SHP77 (cell line): ENCODE measurements at regions not wholly inside any gene's neighbourhood (a gene's known extent, or its start where the extent isn't known, plus 50 kb on each side); places are given as distances from the start of the nearest gene placed in this dataset.

Experiments
- DNase-seq, 2 experiments: peaks; one replicate each; lab custom pipeline; 2025; lab: John Stamatoyannopoulos, UW

DNA sequence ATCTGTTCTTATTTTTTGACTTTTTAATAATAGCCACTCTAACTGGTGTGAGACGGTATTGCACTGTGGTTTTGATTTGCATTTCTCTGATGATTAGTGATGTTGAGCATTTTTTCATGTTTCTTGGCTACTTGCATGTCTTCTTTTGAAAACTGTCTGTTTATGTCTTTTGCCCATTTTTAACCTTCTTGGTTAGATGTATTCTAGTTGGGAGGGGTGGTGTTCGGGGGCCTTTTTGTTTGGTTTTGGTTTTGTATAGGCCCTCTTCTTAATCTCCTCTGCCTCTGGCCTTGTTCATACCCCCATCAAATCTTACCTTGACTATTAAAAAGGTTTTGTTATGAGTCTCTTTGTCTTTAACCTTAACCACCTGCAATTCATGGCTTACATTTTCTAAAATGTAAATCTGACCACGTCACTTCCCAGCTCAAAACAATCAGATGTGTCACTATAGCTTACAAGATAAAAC lies 107.8 kb upstream of the NR4A3 start:
- DNase-seq = no peak

DNA sequence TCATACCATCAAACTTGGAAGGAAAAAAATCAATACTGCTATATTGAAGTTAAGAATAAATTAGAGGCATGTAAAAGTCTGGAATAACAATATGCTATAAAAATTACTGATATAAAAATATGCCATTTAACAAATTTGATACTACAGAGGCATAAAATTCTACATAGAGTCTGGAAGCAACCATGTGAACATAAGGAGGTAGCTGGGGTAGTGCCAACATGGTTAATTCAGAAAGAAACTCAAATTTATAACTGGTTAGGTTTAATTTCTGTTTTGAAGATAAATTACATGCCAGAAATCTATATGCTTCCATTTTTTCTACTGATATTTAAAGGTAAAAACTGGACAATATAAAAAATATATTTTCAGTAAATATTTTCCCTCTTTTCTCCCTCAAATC lies 103.1 kb upstream of the NR4A3 start:
- no peak for DNase-seq

DNA sequence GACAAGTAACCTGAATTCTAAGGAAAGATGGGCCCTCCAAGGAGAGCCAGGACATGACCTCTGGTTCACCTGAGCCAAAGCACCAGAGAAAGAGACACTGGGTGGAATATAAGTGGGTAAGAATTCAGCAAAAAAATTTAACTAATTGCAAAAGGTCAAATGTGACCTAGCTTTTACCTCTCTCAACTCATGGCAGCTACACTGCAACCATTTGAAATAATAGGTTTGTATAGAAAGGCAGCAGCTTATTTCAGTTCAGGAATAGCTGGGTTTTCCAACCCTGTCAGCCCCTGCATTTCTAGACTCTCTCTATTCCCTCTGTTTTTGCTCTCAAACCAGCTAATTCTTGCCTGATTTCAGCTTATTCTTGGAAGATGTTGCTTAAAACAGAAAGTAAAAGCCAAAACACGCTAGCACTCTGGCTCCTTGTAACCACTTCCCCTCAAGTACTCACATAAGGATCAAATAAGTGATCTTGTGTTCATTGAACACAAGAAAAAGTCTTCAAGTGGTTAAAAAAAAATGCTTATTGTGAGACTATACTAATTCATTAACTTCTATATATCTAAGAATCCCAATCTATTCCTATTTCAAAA lies 101.1 kb upstream of the NR4A3 start:
- no peak for DNase-seq

DNA sequence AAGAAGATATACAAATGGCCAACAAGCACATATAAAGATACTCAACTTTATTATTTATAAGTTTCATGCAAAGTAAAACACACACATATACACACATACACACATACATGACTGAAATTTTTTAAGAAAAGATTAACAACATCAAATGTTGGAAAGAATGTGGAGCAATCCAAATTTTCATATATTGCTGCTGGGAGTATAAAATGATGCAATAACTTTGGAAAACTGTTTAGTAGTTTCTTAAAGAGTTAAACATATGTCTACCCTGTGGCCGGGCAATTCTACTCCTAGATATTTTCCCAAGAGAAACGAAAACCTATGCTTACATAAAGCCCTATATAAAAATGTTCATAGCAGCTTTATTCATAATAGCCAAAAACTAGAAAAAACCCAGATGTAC lies 99.8 kb upstream of the NR4A3 start:
- DNase-seq = no peak

DNA sequence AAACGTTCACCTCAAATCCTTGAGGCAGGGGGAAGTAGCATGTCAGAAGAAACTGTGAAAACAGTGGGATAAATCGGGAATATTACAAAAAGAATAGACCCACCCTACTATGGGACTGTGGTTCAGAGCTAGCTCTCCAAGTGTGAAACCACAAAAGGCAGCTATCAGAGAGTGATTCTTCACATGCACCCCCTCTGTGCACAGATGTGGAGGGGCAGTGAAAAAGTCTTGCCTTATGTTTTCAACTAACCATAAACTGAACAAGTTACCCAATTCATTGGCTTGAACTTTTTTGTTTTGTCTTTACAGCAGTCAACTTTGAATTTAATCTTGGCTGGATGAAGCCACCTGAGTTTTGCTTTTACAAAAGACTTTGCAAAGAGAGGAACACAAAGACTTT lies 98.8 kb upstream of the NR4A3 start:
- no peak for DNase-seq

DNA sequence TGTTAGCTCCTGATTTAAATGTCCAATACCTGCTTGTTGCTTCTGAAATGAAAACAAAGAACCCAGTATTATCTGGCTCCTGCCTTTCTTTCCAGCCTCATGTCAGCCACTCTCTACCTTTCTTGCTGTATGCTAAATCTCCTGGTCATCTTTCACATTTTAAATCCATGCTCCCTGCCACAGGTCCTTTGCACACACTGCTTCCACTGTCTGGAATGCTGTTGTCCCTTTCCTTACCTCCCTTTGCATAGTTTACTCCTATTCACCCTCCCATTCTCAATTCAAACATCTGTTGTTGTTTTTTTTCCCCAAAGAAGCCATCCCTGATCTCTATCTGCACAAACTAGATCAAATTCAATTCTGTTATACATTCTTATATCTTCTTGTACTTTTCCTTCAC lies 97.0 kb upstream of the NR4A3 start:
- no peak for DNase-seq

DNA sequence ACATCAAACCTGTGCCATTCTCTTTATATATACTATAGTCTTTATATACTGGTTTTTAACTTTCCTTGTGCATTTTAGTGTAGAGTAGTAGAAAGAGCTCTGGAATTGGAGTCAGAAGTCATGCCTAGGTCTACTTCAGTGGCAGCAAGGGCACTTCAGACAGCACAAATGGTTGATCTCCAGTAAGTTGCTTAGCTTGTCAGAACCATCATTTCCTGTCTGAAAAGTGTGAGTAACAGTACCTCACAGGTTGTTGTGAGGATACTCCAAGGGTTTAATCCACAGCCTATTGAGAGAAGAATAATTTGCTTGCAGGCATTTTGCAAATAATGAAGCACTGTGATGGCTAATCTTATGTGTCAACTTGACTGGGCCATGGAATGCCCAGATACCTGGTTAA lies 95.8 kb upstream of the NR4A3 start:
- no peak for DNase-seq

DNA sequence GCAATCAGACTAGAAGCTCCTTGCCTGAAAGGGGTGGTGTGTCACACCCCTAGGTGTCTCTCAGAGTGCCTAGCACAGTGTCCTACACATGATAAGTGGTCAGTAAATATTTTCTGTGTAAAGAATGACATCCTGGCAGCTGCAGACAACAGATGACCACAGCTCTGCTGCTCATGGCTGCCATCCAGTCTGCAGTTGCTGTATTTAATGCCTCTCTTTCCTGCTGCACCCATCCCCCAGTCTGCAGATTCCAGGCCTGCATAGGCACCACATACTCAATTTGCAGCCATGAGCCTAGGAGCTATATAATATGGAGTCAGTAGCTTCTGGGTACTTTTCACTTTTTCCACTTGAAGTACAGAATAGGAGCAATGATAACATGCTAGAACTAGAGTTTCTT lies 94.9 kb upstream of the NR4A3 start:
- peak; percentile 13 to 36 for DNase-seq

DNA sequence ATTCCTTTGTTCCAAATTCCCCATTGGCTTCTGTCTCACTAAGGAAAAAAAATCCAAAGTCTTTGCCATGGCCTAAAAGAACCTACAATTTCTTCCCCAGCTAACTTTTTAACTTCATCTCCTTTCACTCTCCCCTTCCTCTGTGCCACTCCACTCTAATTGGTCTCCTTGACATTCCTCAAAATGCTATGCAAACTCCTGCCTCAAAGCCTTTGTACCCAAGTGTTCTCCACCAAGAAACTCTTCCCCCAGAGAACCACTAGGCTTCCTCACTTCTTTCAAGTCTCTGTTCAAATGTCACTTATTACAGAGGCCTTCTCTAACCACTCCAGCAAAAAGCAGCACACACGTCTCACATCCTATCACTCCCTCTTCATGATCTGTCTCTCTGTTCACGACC lies 91.6 kb upstream of the NR4A3 start:
- DNase-seq = no peak

DNA sequence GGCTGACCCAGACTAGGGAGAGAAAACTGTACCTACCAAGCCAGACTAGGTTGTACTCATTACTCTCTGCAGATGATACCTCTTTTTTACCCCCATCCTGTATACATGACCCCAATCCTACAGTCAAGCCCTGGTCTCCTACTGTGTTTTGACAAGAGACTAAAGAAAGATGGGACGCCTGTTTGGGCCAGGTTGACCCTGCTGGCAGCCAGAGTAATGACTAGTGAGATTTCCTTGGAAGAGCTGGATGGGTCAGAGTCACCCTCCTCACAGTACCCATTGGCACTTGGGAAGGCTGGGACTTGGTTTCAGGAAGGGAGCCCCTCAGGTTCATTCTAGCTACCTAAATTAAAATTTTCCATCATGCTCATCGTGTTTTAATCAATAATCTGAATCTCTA lies 89.7 kb upstream of the NR4A3 start:
- no peak for DNase-seq

DNA sequence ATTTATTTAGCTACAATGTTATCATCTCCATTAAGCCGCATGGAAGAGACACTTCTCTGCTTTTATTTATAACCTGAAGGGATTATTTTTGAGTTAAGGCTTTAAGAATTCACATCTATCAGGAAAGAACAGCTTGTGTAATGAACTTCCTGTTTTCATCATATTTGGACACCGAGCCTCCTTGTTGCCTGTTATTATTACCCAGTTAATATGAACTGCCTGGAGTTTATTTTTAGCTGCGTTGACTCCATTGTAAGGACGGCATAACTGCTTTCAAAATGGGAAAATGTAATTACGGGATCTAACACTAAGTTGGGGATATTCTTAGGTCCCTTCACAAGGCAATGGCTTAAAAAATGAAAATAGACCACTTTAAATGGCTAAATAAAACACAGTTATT lies 89.0 kb upstream of the NR4A3 start:
- DNase-seq = no peak

DNA sequence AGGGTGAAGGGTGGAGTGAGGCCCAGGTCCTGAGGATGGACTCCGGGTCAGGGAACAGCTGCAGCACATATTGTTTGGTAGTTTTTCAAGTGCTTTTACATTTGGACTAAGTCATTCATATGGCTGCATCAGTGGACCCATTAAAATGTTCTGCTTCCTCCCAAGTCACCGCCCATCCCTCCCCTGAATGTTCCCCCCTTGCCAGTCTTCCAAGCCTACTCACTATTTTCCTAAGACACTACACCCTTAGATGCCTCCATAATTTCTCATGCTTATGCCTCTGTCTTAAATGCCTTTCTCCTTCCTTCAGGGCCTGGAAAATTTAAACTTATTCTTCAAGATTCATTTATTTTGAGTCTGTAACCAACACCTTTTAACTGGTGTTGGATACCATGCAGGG lies 86.6 kb upstream of the NR4A3 start:
- no peak for DNase-seq

DNA sequence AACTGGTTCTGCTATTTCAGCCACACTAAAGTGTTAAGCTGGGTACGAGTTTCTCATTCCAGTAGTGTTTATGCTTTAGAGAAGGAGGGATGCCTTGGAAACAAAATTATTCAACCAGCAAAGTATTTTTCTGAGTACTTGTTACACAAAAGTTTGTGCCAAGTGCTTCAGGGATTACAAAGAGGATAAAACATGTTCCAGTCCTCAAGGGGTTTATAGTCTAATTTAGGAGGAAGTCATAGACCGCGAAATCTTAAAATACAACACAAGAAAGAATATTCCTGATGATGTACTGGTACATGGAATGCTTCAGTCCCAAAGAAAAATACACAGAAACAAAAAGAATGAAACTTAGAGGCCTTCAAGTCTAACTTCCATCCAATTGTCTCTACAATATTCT lies 85.4 kb upstream of the NR4A3 start:
- DNase-seq = no peak

DNA sequence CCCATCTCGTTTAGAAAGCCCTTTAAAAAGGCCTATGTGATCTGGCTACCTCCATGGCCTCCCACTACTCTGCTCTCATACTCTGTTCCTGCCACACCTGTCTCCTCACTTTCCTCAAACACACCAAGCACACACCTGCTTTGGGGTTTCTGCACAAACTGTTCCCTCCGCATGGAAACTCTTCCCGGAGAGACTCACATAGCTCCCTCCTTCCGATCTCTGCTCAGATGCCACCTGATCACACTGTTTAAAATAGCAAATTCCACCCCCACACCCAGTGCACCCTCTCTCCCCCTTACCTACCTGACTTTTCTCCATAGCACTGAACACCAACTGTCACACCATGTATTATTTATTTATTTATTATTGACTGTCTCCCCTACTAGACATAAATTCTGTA lies 84.0 kb upstream of the NR4A3 start:
- no peak for DNase-seq

DNA sequence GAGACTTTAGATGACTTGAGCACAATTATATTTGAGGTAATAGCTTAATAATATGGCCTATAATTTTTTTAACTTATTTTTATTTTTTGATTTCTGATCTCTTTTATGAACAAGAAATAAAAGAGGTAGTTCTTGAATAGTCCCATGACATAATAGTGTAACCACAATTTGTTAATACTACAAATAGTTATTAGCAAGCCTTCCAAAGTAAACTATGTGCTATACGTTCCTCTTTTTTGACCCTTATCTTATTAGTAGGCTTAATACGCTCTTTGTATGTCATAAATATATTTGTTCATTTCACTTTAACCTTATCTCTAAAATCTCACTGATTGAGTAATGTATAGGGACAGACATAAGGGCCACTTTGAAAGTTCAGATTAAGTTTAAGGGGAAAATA lies 78.7 kb upstream of the NR4A3 start:
- no peak for DNase-seq

DNA sequence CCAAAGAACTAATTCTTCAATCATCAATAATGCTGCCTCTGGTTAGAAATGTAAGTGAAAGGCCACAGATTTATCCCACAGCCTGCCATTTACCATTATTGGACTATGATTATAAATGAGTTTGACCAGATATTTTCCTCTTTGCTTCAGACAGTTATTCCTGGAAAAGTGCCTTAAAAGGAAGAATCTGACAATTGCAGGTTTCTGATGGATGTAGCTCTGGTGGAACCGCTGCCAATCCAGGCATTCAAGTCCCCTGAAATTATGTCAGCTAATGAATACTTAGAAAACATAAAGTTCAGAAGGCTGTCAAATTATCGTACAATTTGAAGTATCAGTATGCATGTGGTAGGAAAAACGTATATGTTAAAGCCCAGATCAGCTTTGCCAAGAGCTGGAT lies 78.2 kb upstream of the NR4A3 start:
- DNase-seq = no peak

DNA sequence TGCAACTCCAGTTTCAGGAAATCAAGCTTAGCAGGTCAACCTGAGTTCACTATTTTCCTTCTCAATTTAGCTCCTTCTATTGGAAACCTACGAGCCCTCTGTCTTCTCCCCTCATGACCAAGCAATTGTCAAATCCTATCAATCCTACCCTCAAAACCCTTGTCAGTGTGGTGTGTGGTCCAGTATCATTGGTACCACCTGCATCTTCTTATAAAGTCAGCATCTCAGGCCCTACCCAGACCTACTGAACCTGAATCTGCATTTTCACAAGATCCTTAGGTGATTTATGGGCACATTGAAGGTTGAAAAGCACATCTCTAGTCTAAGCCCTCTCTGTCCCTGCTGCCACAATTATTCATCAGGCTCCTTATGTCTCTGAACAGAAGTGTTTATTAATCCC lies 77.6 kb upstream of the NR4A3 start:
- DNase-seq = no peak

DNA sequence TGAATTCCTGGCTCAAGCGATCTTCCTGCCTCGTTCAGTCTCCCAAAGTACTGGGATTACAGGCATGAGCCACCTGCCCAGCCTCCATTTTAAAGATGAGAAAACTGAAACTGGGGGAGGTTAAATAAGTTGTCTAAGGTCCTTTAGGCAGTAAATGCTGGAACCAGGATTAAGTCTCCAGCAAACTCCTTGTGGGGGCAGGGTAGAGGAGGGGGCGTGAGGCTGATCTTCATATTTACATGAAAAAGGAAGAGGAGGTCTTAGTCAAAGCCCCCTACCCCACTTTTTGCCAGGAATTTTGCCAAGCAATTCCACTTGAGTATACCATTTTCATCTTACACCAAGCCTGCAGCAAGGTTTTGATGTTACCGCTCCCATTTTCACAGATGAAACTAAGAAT lies 76.6 kb upstream of the NR4A3 start:
- DNase-seq = no peak

DNA sequence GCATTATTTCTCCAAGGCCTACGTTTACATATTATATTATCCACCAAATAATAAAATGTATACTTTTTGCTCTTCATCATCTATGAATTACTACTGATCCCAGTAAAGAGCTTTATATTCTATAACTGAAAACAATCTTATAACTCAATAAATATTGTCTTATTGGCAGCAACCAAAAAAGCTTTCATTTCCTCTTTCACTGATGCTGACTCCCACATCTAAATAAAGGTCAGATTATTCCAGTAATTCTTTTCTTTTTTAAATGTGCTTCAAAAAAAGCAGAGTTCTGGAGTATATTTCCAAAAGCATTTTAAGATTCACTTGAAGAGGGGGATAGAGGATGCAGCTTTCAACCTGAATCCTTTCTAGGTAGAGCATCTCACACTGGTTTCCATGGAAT lies 75.3 kb upstream of the NR4A3 start:
- DNase-seq = no peak

DNA sequence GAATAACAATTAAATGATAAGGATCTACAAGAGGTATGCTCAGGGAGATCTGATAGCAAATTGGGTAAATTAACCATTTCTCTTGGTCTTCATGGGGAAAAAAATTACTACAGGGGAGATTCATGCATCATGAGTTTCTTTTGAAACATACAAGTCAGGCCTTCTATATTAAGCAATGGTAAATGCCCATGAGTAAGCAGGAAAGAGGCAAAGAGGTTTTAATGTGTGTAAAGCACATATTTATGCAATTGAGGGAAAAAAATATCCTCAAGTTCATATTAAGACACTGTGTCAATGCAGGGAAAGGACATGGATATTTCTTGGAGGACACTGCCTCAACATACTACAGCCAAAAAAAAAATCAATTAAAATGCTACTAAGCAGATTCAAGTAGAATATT lies 73.4 kb upstream of the NR4A3 start:
- no peak for DNase-seq

DNA sequence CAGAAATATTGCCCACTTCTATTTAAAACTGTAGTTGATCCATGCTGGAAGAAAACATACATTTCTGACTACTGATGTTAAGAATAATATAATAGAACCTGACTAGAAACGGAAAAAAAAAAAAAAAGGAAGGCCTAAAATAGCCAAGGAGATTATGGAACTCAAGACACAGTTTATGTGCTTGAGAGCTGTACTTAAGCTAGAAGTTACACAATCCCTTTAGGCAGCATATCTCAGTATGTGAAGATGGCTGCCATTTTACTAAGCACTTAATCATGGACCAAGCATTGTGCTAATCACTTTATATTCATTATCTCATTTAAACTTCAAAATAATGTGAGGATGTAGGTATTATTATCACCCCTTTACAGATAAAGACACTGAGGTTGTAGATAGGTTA lies 73.0 kb upstream of the NR4A3 start:
- DNase-seq = no peak

DNA sequence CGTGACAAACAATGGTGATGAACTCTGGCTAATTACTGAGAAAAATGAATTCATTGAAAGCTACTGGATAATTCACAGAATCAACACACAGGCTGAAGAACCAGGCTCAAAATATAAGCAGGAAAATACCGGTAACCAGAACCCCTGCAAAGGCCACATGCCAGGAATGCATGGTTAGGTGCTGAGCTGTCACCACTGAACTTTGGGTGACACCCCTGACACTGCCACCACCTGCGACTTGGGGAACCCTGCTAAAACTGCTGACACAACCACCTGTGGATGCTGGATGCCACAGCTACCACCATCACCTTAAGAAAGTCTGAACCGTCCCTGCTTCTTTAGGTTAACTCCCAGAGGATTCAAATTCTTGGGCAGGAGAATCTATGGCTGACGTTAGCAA lies 72.0 kb upstream of the NR4A3 start:
- DNase-seq = no peak

DNA sequence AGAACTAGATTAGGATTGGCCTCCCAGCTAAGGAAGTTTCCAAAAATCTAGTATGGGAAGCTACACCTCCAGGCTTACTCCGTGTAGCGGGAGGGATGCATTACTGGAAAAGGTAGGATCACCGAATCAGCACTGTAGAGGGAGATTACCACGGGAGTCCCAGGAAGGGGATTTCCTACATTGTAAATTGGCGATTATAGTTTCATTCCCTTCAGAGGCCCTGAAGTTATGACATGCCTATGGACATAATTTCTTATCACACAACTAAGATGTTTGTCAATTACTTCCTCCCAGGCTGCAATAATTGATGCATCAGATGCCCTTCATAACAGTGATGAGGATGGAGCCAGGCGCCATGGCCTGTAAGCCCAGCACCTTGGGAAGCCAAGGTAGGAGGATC lies 71.2 kb upstream of the NR4A3 start:
- DNase-seq = no peak

DNA sequence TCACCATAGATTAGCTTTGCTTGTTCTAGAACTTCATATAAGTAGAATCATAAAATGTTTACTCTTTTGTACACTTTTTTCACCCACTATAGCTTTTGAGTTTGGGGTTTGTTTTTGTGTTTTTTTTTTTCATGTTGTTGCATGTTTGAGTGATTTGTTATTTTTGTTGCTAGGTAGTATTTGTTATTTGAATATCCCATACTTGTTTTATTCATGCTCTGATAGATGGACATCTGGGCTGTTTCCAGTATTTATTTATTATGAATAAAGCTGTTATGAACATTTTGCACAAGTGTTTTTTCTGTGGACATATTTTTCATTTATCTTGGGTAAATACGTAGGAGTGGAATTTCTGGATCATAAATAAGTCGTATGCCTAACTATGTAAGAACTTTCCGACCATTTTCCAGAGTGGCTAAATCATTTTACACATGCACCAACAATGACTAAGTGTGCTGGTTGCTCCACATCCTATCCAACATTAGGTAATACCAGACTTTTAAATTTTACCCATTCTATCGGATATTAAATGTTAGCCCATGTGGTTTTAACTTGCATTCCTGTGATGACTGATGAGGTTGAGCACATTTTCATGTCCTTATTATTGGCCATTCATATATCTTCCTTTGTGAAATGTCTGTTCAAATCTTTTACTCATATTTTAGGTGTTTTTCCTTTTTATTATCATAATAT lies 69.1 kb upstream of the NR4A3 start:
- DNase-seq = no peak
